Stimulated activated CD4-positive, alpha-beta T cell treated with anti-CD3 and anti-CD28 coated beads, TNF-alpha, amount 100 ng/mL, for 48 hours (primary cell): ENCODE measurements at regions not wholly inside any gene's neighbourhood (a gene's known extent, or its start where the extent isn't known, plus 50 kb on each side); places are given as distances from the start of the nearest gene placed in this dataset.
"Not testable (repeated sequence)": the region's sequence is repeated elsewhere in the genome, so short reads cannot be mapped to it uniquely, and the experiment has no call there.

Experiments
- DNase-seq, 3 donors: peaks; one replicate each; pipeline ENCODE4 v3.0.0-alpha.2; 2020; ENCODE audit warnings: low read depth in 3 of 3

DNA sequence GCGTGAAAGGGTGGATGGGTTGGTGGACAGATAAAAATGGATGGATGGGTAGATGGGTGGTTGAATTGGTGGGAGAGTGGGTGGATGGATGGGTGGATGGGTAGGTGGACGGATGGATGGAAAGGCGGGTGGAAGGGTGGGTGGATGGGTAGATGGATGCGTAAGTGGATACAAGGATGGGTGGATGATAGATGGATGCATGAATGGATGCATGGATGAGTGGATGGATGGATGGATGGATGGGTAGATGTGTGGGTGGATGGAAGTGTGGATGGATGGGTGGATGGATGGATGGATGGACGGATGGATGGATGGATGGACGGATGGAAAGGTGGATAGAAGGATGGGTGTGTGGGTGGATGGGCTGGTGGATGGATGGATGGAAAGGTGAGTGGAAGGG, 77.0 kb upstream of the GRK3 start:
- DNase-seq: no peak

DNA sequence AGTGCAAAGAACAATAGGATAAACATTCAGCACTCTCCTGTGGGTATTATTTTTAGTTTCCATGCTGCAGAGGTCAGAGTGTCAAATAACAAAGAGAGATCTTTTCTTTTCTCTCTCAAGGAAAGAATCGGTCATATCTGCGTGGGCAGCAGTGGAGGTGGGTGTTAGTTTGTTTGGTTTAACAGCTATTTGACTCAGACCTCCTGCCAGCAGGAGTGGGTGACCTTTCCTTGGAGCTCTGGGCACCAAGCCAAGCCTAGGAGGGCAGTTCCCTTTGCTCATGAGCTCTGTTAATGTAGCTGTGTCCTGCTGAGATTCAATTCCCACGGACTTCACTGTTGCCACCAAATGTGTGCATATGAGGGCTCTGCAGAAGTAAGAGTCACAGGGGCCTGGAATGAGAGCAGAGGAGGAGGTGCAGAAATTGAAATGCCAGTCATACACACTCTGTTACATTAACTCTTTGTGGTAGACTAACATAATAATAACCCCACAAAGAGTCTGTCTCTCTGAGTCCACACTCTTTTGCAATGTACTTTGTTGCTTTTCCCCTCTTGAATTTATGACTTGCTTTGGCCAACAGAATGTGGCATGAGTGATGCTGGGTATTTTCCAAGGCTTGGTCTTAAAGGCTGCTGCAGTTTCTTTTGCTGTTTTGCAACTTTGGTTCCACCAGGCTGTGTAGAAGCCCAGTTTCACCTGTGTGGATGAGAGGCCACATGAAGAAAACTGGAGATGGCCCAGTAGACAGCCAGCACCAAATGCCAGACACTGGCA, 76.0 kb upstream of the GRK3 start:
- DNase-seq: peak in 1 of 3 donors; percentile 57

DNA sequence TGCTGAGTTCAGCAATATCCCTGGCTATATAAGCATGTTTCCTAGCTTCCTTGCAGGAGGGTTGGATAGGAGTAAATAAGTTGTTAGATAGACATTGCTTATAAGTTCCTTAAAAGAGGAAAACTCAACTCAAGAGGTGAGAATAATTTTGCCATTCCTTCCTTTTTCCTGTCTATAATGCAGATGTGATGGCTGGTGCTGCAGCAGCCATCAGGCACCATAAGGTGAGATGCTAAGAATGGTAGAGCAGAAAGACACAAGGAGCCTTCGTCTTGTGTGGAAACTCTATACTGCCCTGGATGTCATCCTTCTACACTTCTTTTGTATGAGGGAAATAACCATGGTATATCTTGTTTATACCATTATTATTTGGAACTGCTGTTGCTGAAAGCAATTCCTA, 74.5 kb upstream of the GRK3 start:
- DNase-seq: no peak

DNA sequence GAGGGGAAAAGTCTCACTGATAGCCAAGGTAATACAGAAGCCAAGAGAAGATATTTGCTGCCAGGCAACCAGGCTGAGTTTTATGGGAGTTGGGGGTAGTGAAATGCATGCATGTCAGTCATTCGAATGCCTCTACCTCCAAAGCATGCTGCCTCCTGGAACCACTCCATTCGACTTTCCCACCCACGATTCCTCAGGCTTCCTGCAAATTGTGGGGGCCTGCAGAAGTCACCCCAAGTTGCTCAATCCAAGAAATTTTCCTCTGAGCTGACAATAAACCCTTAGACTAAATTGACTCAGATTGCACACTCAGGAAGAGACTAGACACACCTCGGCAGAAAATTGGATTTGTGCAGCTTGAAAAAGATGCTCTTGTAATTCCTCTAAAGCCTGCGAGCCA, 73.6 kb upstream of the GRK3 start:
- no peak for DNase-seq

DNA sequence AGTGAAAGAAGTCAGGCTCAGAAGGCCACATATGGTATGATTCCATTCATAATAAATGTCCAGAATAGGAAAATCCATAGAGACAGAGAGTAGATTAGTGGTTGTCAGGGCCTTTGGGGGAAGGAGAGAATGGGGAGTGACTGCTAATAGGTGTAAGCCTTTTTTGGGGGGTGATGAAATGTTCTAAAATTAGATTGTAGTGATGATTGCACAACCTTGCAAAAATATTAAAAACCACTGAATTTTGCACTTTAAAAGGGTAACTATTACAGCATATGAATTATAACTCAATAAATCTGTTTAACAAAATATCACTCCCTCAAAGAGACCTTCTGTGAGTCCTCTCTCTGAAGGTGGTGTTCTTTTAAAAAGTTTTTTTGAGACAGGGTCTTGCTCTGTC, 72.3 kb upstream of the GRK3 start:
- DNase-seq: no peak

DNA sequence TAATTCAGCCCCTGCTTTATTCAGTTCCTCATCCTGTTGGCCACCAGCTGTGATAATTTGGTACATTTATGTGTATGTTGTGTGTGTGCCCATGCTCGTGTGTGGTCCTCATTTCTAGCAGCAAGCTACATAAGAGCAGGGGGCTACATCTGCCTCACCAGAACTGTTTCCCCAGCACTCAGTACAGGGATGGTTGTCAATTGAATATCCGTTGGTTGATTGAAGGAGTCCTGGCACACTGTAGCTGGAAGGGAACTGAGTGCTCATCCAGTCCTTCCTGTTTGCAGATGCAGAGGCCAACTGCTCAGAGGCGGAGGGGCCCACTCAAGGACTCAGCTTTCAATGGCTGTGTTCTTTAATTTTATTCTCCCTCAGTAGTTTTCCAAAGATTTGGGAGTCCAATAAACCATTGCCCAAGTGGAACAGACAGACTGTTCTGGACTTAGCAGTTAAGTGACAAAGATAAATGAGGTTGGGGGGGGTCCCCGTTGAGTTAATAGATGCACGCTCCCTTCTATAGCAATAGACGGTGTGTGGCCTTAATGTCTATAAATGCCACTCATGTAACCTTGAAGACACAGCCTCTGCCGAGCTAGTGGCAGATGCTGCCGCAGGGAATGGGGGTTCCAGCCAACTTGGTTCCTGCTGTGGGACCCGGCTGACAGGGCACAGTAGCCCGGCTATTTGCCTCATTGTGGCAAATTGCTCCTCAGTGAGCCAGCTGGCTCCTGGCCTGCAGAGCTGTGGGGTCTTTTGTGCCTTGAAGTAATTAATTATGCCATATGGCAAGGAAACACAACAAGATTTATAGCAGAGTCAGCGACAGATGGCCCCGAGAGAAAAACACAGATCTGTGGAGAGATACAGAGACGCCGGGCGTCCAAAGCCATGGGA, 71.4 kb upstream of the GRK3 start:
- DNase-seq: no peak

DNA sequence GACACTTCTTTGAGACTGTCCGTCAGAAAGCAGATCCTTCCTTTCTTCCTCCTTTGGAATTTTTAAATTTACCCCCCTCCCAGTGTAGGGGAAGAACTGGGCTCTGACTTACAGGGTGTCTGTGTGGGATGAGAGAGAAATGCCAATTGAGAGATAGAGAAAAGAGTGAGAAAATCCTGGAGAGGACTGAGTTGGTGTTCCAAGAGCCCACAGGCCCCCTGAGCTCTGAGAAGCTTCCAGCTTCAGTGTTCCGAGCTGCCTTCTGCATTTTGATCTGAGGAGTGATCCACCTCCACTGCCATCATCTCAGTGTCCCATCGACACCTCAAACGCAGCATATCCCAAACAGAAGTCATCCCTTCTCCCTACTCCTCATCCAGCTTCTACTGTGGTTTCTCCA, 70.7 kb upstream of the GRK3 start:
- DNase-seq: no peak

DNA sequence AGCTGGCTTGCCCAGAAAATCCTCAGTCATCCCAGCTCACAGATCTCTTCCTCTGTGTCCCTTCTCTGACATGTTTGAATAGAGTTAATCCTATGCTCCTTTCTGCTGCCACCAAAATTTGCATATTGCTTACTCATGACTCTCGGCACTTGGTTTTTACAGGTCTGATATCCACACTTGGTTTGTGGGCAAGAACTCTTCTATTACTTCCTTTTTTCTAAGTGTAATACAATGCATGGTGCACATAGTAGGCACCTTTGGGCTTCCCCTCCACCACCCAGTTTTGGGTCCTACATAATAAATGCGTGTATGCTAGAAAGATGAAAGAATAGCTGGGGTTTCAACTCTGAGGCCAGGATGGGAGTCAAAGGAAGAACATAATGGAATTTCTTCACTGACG, 69.7 kb upstream of the GRK3 start:
- DNase-seq: no peak

DNA sequence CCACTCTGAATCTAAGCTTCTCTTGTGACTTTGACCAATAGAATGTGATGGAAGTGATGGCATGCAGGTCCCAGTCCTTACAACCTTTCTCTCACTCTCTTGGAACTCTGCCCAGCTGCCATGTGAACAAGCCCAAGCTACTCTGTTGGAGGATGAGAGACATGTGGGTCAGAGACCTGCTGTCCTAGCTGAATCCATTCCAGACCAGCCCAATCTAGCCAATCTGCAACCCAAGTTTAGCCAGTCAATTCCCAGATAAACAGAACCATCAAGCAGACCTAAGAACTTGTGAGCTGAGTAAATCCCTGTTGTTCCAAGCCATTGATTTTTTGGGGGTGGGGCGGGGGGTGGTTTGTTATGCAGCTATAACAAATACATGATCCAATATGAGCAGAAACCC, 69.2 kb upstream of the GRK3 start:
- DNase-seq: no peak

DNA sequence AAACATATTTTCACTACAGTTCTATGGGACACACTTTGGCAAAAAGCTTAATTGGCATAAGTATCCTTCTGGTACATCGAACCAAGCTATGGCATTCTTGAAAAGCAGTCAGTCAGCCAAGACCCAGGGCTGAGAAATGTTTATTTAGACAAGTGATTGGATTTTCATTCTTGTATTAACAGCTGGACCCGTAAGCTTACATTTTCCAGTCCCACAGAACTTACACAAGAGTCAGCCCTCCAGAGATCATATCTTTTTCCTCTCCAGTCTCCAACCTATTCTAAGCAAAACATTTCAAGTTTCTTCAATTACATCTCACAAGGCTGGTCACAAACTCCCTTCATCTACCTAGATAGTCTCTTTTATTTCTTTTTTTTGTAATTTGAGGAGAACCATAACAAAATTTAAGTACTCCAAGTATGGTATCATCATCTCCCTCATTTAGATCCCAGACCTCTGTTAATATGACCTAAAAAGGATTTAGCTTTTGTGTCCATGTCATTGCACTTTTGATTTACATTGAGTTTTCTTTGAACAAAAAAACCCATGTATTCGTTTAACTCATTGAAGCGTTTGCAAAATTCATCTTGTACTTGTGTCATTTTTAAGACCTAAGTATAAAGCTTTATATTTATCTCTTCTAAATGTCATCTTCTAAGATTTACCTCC, 67.9 kb upstream of the GRK3 start:
- no peak for DNase-seq

DNA sequence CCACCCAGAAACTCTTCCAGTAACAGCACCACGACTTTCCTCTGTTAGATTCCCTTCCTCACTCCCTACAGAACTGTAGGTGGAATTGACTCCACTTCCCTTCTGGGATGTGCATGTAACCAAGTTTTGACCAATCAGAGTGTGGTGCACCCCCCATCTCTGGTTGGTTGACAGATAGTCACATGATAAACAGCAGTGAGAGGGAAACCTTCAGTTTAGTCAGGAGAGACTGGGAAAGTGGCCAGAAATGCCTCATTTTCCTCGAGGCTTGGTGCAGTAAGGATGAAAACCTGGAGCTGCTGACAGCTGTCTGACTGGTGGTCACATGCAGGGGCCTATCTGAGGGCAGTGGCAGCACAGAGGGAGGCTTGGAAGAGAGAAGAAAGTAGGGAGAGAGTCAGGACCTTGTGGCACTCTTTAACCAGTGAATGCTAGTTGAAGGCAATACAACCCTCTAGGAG, 67.3 kb upstream of the GRK3 start:
- no peak for DNase-seq

DNA sequence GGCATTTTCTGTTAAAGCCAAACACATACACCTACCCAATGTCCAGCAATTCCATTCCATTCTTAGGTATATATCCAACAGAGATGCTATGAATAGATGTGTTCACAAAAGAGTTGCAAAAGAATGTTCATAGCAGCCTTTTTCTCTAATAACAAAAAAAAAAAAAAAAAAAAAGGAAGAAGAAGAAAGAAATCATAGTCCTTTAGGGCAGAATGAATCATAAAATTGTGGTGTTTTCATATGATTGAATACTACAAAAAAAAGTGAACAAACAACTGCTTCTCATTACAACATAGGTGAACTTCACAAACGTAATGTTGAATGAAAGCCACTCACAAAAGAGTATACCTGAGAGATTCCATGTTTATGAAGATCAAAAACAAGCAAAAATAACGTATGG, 66.8 kb upstream of the GRK3 start:
- DNase-seq: no peak

DNA sequence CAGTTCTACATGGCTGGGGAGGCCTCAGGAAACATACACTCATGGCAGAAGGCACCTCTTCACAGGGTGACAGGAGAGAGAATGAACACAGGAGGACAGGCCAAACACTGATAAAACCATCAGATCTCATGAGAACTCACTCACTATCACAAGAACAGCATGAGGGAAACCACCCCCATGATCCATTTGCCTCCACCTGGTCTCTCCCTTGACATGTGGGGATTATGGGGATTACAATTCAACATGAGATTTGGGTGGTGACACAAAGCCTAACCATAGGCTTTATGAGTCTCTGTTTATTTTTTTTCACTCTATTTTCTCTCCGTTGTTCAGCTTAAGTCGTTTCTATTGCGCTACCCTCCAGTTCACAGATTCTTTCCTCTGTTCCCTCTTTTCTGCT, 63.8 kb upstream of the GRK3 start:
- DNase-seq: not testable (repeated sequence)

DNA sequence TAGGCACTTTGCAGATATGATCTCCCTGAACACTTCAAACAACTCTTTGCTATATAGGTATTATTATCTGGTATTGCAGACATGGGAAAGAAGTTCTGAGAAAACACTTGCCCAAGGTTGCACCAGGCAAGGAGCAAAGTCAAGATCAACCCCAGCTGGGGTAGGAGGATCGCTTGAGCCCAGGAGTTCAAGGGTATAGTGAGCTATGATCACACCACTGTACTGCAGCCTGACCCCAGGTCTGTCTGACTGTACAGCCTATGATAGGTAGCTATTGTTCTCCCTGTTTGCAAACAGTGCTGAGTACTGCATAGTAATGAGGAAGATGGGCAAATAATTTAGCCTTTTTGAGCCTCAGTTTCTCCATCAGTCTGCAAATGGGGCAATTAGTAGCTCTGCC, 60.5 kb upstream of the GRK3 start:
- DNase-seq: not testable (repeated sequence)

DNA sequence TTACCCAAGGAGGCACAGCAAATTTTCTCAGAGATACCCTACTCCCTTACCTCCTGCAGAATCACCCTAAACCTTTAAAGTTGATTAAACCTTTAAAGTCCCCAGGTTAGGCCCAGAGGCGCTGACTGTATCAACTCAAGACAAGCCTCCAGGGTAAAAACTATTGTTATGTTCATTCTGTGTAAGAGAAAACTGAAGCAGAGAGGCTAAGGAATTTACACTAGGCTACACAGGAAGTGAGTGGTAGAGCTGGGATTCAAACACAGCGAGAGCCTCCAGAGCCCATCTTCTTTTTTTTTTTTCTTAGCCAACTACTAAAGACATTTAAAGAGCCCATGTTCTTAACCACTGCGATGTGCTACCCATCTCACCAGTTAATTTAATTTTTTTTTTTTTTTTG, 56.3 kb upstream of the GRK3 start:
- DNase-seq: no peak

DNA sequence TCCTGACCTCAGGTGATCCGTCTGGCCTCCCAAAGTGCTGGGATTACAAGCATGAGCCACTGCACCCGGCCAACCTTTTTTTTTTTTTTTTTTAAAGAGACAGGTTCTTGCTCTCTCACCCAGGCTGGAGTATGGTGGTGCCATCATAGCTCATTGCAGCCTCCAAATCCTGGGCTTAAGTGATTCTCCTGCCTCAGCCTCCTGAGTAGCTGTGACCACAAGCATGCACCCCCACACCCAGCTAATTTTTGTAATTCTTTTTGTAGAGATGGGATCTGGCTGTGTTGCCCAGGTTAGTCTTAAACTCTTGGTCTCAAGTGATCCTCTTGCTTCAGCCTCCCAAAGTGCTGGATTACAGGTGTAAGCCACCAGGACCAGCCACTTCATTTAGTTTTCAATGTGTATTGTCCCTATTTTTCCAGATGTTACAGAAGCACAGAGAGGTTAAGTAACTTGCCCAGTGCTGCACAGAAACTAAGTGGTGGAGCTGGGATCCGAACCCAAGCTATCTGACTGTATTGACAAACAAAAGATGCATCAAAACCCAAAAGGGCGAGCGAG, 55.6 kb upstream of the GRK3 start:
- no peak for DNase-seq

DNA sequence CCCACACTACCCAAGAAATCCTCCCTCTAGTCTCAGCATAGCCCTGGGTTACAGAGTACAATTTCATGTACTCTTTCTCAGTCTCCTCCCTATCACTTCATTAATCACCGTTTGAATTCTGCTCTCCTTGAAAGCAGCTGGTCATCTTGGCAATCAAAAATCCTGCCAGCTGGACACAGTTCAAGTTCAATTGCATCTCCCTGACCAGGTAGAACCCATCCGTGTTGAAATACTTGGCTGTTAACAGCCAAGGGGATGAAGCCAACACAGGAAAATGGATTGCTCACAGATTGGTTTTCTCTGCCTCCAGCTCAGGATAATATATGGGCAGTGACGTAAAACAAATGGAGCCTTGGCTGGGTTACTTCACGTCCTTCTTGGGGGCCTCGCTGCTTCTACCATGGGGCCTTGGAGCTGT, 55.1 kb upstream of the GRK3 start:
- no peak for DNase-seq

DNA sequence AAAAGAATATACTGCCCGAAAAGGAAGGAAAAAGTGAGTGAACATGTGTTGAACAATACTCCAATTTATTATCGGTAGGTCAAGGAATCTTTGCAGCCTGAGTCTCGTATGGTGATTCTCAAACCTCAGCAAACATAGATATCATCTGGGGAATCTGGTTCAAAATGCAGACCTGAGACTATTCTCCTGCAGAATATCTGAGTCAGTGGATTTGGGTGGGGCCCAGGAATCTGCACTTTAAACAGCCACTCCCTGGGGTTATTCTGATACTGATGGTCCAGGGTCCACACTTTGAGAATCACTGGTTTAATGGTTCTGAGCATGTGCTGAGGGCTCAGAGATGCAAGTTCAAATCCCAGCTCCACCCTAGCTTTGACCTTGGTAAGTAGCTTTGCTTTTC, 53.6 kb upstream of the GRK3 start:
- DNase-seq: no peak

DNA sequence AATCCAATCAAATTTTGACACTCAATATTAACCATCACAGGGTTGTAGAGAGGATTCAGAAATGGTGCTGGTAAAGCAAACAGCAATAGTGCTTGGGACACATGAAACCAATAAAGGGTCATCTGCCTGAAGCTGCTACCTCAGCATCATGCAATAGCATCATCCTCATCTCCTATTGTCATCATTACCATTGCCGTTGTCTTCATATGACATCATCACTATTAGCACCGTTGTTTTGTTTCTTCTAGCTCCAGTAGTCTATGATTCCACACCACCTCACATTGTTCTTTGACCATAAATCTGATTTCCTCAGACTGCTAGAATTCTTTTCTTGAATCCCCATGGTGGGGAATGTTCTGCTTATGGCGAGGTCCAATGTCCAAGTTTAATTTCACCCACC, 52.8 kb upstream of the GRK3 start:
- DNase-seq: no peak

DNA sequence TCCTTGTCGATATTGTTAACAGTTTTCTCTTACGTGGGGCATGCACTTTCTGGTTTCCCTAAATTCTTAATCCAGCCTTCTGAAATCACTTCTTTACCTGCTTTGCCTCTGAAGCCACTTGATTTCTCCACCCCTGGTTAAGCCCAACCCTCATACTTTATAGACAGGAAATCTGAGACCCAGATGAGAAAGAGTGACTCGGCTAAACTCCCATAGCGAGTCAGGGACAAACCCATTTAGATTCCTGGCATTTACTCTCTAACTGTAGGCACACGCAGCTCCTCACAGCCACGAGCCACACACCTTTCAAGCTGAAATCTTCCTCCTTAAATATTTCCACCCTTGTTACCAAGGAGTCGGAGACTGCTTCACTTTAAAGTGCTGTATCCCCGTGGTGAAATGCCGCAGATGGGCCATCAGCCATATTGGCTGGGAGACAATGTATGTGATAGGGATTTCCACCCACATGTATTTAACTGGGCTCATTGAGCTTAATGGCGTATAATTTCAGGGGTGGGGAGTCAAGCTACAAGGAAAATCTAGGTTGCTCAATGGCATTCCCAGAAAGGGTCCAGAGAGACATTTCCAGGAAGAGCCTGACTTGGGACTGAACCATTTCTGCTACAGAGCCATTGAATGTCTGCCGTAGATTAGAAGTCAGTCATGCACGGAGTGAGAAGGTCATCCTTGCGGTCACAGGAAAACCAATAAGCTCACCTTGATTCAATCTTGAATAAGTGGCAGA, 49.9 kb upstream of the GRK3 start:
- no peak for DNase-seq
